CD4-positive, alpha-beta T cell treated with Interleukin-10 for 1 hour (primary cell): ENCODE measurements at regions not wholly inside any gene's neighbourhood (a gene's known extent, or its start where the extent isn't known, plus 50 kb on each side); places are given as distances from the start of the nearest gene placed in this dataset.

Source experiments
- DNase-seq: peaks from one replicate; pipeline ENCODE4 v3.0.0-alpha.2; 2020

- DNase-seq: no peak
Observed at GRCh38 chr11:15863411-15863810, 492.9 kb downstream of the SOX6 start.

GRCh38 chr11:15864026-15864805 is 492.1 kb downstream of the SOX6 start:
- DNase-seq: no peak

- DNase-seq: no peak
Observed at GRCh38 chr11:15865212-15865987, 490.9 kb downstream of the SOX6 start.

- DNase-seq: no peak
Observed at GRCh38 chr11:15867871-15868270, 488.5 kb downstream of the SOX6 start.

- DNase-seq: no peak
Observed at GRCh38 chr11:15870911-15871310, 485.4 kb downstream of the SOX6 start.

GRCh38 chr11:15871904-15872626 is 484.3 kb downstream of the SOX6 start:
- no peak for DNase-seq

- DNase-seq: no peak
Observed at GRCh38 chr11:15873501-15873900, 482.8 kb downstream of the SOX6 start.

GRCh38 chr11:15874704-15875103 is 481.6 kb downstream of the SOX6 start:
- DNase-seq: no peak

- no peak for DNase-seq
Observed at GRCh38 chr11:15875393-15875792, 481.0 kb downstream of the SOX6 start.

GRCh38 chr11:15875943-15876342 is 480.4 kb downstream of the SOX6 start:
- no peak for DNase-seq

GRCh38 chr11:15878756-15879155 is 477.6 kb downstream of the SOX6 start:
- no peak for DNase-seq

GRCh38 chr11:15880291-15880690 is 476.1 kb downstream of the SOX6 start:
- no peak for DNase-seq

- no peak for DNase-seq
Observed at GRCh38 chr11:15882876-15883454, 473.4 kb downstream of the SOX6 start.

GRCh38 chr11:15883455-15883920 is 472.9 kb downstream of the SOX6 start:
- no peak for DNase-seq

- DNase-seq: no peak
Observed at GRCh38 chr11:15884141-15884540, 472.2 kb downstream of the SOX6 start.

- no peak for DNase-seq
Observed at GRCh38 chr11:15884777-15885540, 471.4 kb downstream of the SOX6 start.

GRCh38 chr11:15885854-15886253 is 470.5 kb downstream of the SOX6 start:
- DNase-seq: no peak

- DNase-seq: no peak
Observed at GRCh38 chr11:15886299-15886698, 470.0 kb downstream of the SOX6 start.

- DNase-seq: no peak
Observed at GRCh38 chr11:15886866-15887265, 469.5 kb downstream of the SOX6 start.

- DNase-seq: no peak
Observed at GRCh38 chr11:15888556-15889345, 467.6 kb downstream of the SOX6 start.

GRCh38 chr11:15889363-15890030 is 466.8 kb downstream of the SOX6 start:
- no peak for DNase-seq
